Activated T-cell treated with anti-CD3 and anti-CD28 coated beads, Interleukin-2, amount 50 U/mL, for 48 hours (primary cell): ENCODE measurements at regions not wholly inside any gene's neighbourhood (a gene's known extent, or its start where the extent isn't known, plus 50 kb on each side); places are given as distances from the start of the nearest gene placed in this dataset.
"Not testable (repeated sequence)": the region's sequence is repeated elsewhere in the genome, so short reads cannot be mapped to it uniquely, and the experiment has no call there.

Source experiments
- DNase-seq, 2 experiments: peaks; one replicate each; pipeline ENCODE4 v3.0.0-alpha.2; 2020

GRCh38 chr7:79531905-79532664 is 78.6 kb upstream of the MAGI2 start:
- no peak for DNase-seq

DNA sequence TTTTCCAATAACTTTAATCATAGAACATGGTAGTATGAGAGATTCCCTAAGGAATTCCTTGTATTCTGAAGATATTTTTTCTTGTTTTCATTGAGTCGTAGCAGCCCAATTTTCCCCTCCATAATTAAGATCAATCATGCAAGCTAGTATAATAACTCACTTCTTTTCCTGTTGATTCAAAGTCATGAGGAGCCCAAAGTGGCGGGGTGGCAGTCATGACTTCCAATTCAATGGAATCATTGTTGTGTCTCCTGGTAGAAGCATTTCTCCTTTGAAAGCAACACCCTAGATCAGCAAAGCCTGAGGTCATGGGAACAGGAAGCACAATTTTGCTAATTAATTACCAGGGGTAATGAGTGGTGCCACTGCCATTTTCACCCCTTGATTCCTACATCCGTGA is 77.6 kb upstream of the MAGI2 start:
- no peak for DNase-seq

DNA sequence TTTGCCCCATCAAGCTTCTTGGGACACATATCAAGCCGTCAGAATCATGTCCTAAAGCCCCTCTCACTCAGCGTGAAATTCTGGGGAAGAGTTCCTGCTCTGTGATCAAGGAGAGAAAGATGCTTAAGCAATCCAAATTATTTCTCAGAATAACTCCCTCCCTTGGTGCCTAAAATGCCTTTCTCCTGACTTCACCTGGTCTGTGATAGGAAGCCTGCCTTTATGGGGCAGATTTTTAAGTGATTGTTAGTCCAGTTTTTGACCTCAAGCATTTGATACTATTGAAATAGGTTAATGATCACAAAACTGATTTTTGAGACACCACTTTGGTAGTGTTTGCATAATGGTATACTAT is 76.4 kb upstream of the MAGI2 start:
- DNase-seq, result no peak

- DNase-seq, result no peak
These were observed 75.9 kb upstream of the MAGI2 start for GRCh38 chr7:79529214-79529880.

DNA sequence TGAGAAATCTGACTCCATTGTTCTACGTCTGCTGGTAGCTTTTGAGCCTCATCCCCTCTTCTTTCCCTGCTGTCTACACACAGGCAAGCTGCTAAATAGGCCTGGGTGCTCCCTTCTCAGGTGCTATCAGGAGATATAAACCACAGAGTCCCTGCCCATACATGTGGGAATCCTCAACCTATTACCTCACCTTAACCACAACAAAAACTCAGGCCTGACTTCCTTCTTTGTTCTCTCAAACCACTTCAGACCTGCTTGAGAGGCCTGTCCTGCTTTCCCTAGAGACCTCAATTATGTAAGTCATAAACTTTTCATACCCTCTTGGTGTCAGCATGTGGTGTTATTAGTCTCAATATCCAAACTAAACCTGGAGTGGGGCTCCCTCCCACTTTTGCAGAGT is 75.0 kb upstream of the MAGI2 start:
- DNase-seq, result no peak

GRCh38 chr7:79524048-79524447 is 70.6 kb upstream of the MAGI2 start:
- no peak for DNase-seq

DNA sequence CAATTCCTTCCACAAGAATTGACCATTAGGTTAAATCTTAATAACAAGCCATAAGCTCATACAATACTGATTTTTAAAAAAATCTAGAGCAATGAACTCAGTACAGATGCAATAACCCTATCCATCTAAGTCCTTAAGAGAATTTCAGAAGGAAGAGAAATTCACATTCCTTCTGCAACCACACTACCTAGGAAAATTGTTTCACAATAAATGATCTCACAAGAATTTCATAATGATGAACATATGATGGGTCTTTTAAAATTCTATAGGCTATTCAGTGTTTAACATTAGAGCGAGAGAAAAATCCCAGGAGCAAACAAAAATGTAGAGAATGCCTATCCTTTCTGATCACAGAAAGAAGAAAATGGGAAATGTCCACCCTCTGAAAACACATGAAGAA is 70.0 kb upstream of the MAGI2 start:
- no peak for DNase-seq

DNA sequence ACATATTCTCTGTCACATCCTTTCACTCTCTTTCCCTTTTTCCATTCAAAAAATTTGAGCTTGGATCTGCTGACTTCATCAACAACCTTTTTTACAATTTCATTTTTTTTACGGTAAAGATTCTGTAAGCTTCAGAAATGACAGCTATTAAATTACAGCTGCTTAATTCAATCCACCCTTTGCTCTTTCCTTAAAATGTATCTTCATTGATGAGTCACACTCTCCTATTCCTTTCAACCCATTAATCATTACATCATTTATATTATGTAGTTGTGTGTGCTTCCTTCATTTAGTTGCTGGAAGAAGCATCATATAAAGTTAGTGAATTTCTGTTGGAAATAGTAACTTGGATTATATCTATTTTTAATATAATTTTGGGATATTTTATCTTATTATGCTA is 67.1 kb upstream of the MAGI2 start:
- no peak for DNase-seq

- no peak for DNase-seq
These were observed 61.9 kb upstream of the MAGI2 start for GRCh38 chr7:79515358-79515757.

DNA sequence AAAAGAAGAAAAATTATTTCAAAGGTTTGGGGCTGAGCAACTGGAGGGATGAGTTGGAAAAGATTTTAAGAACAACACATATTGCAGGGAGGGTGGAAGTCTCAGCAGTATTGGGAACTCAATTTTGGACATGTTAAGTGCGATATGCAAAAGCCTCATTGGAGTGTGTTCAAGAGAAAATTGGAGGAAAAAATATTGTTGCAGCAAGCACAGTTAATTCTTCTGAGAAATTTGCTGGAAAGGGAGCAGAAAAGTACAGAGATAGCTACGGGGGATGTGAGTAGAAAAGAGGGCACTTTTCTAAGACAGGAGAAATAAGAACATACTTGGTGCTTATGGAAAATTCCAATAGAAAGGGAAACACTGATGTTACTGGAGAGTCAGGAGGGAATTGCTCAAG is 59.8 kb upstream of the MAGI2 start:
- no peak for DNase-seq

DNA sequence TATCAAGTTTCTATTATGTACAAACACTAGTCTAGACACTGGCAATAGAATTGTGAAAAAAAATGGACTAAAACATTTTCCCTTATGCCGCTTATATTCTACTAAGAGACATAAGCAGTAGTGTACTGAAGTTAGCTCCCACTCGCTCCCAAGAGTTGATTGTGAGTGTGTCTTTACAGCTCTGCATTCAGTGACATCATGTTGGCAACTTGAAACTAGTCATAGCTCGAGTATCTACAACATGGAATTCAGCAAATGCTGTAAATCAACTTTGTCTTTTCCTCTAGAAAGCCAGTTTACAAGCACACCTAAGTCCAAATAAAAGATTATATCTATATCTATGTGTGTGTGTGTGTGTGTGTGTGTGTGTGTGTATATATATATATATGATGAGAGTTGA is 58.8 kb upstream of the MAGI2 start:
- DNase-seq, result no peak

GRCh38 chr7:79511056-79511455 is 57.6 kb upstream of the MAGI2 start:
- DNase-seq, result not testable (repeated sequence)

- DNase-seq, result no peak
These were observed 53.7 kb upstream of the MAGI2 start for GRCh38 chr7:79507131-79507530.

GRCh38 chr7:79506481-79506880 is 53.0 kb upstream of the MAGI2 start:
- no peak for DNase-seq

GRCh38 chr7:79504607-79505389 is 51.3 kb upstream of the MAGI2 start:
- no peak for DNase-seq
